NCI-H526 treated with DMSO at 0.1 percent for 48 hours (cell line): ENCODE measurements at regions not wholly inside any gene's neighbourhood (a gene's known extent, or its start where the extent isn't known, plus 50 kb on each side); places are given as distances from the start of the nearest gene placed in this dataset.

Experiments used
- DNase-seq: peaks from one replicate; lab custom pipeline; 2025; lab: John Stamatoyannopoulos, UW

DNA sequence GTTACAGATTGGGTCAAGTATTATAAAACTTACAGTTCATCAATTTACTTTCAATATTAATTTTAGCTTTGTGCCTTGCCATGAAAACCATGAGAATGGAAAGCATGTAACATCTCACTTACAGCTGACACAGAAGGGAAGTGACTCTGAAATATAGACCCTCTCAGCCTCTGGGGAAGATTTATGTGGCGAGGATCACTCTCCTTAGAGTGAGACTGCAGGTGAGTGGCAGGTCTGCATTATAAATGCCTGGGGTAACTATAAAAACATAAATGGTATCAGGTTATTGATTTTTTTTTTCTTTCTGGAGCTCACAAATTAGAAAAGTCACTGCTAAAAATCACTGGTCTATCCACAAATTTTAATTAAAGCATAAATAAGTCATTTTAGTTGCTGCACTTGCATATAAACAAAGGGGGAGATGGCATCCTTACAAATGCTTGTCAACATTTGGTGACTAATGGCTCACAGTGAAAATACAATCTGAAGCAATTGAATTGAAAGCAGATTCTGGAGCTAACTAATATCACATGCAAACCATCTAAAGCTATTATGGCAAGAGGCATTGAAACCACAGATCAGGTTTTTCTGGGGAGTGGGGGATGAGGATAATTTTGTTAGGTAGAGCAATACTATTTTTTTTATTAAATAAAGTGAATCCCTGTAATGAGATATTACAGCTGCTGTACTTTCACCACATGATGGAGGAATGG is 200.9 kb downstream of the TM2D1 start:
- no peak for DNase-seq

DNA sequence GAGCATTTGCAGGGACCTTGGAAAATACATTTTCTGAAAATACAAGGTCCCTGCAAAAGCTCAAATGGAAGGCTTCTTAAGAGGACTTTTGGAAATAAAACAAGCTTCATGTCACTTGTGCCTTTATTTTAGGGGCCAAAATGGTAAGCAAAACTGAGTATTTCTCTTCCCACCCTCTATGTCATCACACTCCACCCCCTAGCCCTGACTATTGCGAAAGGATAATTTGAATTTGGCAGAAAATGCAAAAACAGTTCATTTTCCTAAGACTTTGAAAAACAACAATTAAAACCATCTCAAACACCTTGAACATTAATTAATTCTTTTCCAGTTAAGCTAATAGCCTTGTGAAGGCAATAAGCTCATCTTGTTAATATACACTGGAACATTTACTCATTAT is 201.7 kb downstream of the TM2D1 start:
- no peak for DNase-seq

- DNase-seq = no peak
Measured at GRCh38 chr1:61520401-61520800, 204.5 kb downstream of the TM2D1 start.

DNA sequence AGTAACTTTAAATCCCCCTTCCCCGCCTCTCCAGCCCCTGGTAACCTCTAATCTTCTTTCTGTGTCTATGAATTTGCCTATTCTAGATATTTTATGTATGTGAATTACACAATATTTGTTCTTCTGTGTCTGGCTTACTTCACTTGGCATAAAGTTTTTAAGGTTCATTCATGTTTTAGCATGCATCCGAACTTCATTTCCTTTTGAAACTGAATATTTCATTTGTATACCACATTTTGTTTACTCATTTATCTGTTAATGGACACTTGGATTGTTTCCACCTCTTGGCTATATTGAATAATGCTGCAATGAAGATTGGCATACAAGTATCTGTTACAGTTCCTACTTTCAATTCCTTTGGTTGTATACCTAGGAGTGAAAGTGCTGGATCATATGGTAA is 205.3 kb downstream of the TM2D1 start:
- no peak for DNase-seq

GRCh38 chr1:61518670-61519400 is 206.1 kb downstream of the TM2D1 start:
- DNase-seq = no peak

DNA sequence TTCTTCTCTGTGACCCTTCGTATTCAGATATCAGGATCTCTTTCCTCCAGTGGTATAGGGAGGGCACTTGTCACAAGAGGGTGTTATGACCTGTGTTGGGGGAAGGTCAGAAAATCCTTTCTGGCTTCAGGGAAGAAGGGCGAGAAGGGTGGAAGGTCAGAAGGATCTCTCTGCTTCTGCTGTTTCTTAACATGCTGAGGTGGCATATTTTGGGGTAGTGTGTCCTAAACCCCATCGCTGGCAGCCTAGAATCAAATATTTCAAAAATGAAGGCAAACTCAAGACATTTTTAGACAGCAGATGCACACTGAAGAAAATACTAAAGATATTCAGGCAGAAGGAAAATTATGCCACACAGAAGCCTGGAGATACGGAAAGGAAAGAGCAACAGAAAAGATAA is 207.6 kb downstream of the TM2D1 start:
- DNase-seq = no peak

DNA sequence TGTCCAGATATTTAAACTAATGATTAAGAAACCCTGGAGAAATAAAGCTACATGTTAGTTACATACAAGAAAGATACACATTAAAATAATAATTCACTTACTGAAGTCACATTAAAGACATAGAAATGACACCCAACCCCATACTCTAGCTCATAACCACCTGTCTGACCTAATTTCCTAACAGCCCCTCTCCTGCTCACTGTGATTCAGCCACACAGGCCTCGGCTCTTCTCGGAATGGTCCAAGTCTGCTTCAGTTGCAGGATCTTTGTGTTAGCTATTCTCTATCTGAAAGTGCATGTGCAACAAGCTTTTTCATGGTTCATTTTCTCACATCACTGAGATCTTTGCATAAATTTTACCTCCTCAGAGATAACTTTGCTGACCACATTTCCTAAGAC is 209.8 kb downstream of the TM2D1 start:
- no peak for DNase-seq
